Motor neuron (in vitro differentiated cells): ENCODE measurements at regions not wholly inside any gene's neighbourhood (a gene's known extent, or its start where the extent isn't known, plus 50 kb on each side); places are given as distances from the start of the nearest gene placed in this dataset.
"Not testable (repeated sequence)": the region's sequence is repeated elsewhere in the genome, so short reads cannot be mapped to it uniquely, and the experiment has no call there.

ENCODE experiments used
- ATAC-seq, 8 experiments: fragments of 200-7000 bp; cut with Tn5 transposase; replicated peaks in 6 of 8; 2 replicates each; pipeline ENCODE4 v1.8.0; 2021; ENCODE audit warnings: mild to moderate bottlenecking in 8 of 8, moderate library complexity in 8 of 8
- H3K27ac ChIP-seq, 2 donors: fragments of 250-450 bp; sonication (Bioruptor Pico); 2 replicates each; pipeline ENCODE4 v1.9.0; 2021; ENCODE audit warnings: antibody characterized with exemption in 2 of 2, mild to moderate bottlenecking in 2 of 2, moderate library complexity in 1 of 2
- H3K4me1 ChIP-seq, 2 donors: fragments of 250-450 bp; sonication (Bioruptor Pico); replicated peaks in 1 of 2; 2 replicates each; pipeline ENCODE4 v1.6.1; 2021; ENCODE audit warnings: antibody characterized with exemption in 2 of 2, mild to moderate bottlenecking in 2 of 2, moderate library complexity in 1 of 2
- H3K4me3 ChIP-seq, 5 donors: fragments of 250-450 bp; sonication (Bioruptor Pico); 2 replicates each; pipeline ENCODE4 v1.9.0; 2021; ENCODE audit warnings: antibody characterized with exemption in 5 of 5, mild to moderate bottlenecking in 5 of 5, moderate library complexity in 4 of 5
- WGBS, 10 experiments: fragments of 450-650 bp; shearing (Covaris generic); methylation state at CpG; one replicate each; pipeline ENCODE4 v1.0.0; 2022; 5-methylcytosine and 5-hydroxymethylcytosine counted together
- in situ Hi-C, 9 experiments: fragments of 400-800 bp; cut with MboI; loops; one replicate each; pipeline ENCODE4 v1.15.0; 2021; ENCODE audit warnings: low sequenced_read_pairs in 9 of 9, low pct_unique_long_range_greater_than_20kb in 2 of 9; ENCODE audit not compliant: unreplicated experiment in 9 of 9

- H3K27ac ChIP-seq = no peak overlapping the region
- WGBS, 10 experiments = 42 to 80% (median 62%) methylated on average over 1 to 3 of the region's 3 CpGs; no CpG with 5 or more reads in 3 of the 10 experiments
- no peaks in the 10 kb centered on the region for H3K4me1 ChIP-seq
- ATAC-seq = peak in 3 of 8 experiments; percentile 2 to 61 (median 21)
- in situ Hi-C loops = no loop called here
- peak overlapping the region in 1 of 5 donors; percentile 29 for H3K4me3 ChIP-seq
Measured at GRCh38 chr22:46026899-46027210, 49.9 kb upstream of the WNT7B start.

GRCh38 chr22:46027211-46028105 lies 50.5 kb upstream of the WNT7B start:
- ATAC-seq = peak; percentile 67 to 86 (median 84)
- in situ Hi-C loops = no loop called here
- peak overlapping the region; percentile 13 to 29 (median 18) for H3K4me3 ChIP-seq
- H3K27ac ChIP-seq = no peak overlapping the region
- whole genome bisulfite sequencing, 10 experiments = 0 to 6% (median 0%) methylated on average over 3 to 6 of the region's 89 CpGs; no CpG with 5 or more reads in 7 of the 10 experiments
- no peaks in the 10 kb centered on the region for H3K4me1 ChIP-seq

- H3K4me3 ChIP-seq = no peak overlapping the region
- no peak for ATAC-seq
- H3K4me1 ChIP-seq = no peaks in the 10 kb centered on the region
- in situ Hi-C loops = no loop called here
- no peak overlapping the region for H3K27ac ChIP-seq
- 67 to 93% (median 80%) methylated on average over 1 to 6 of the region's 16 CpGs; no CpG with 5 or more reads in 3 of the 10 experiments for WGBS, 10 experiments
Measured at GRCh38 chr22:46028106-46028991, 51.4 kb upstream of the WNT7B start.

- 75 to 100% (median 90%) methylated on average over 1 to 5 of the region's 8 CpGs; no CpG with 5 or more reads in 2 of the 10 experiments for WGBS, 10 experiments
- no peak for ATAC-seq
- in situ Hi-C loops = no loop called here
Measured at GRCh38 chr22:46029036-46029435, 52.1 kb upstream of the WNT7B start.

GRCh38 chr22:46029574-46030200 lies 52.7 kb upstream of the WNT7B start:
- H3K27ac ChIP-seq = no peak overlapping the region
- no peak for ATAC-seq
- H3K4me3 ChIP-seq = no peak overlapping the region
- in situ Hi-C loops = no loop called here
- no peaks in the 10 kb centered on the region for H3K4me1 ChIP-seq
- WGBS, 10 experiments = 33 to 100% (median 80%) methylated on average over 1 to 6 of the region's 6 CpGs; no CpG with 5 or more reads in 2 of the 10 experiments

More at GRCh38 chr22:46029036-46029435, 52.1 kb upstream of the WNT7B start:
- Histone ChIP-seq H3K27ac (no peak overlapping the region), H3K4me1 (no peaks in the 10 kb centered on the region), H3K4me3 (no peak overlapping the region)

GRCh38 chr22:46030231-46030880 lies 53.4 kb upstream of the WNT7B start:
- H3K4me3 ChIP-seq = no peak overlapping the region
- peaks cover 3 to 4% of the 10 kb centered on the region in 2 donors for H3K4me1 ChIP-seq
- in situ Hi-C loops = no loop called here
- no peak overlapping the region for H3K27ac ChIP-seq
- WGBS, 10 experiments = 55 to 83% (median 67%) methylated on average over 3 to 5 of the region's 11 CpGs; no CpG with 5 or more reads in 6 of the 10 experiments
- ATAC-seq = no peak

- no peak for ATAC-seq
- no peak overlapping the region for H3K4me3 ChIP-seq
- 60 to 100% (median 90%) methylated on average over 1 to 9 of the region's 13 CpGs; no CpG with 5 or more reads in 4 of the 10 experiments for WGBS, 10 experiments
- no peak overlapping the region for H3K27ac ChIP-seq
- H3K4me1 ChIP-seq = peaks cover 3 to 4% of the 10 kb centered on the region in 2 donors
- in situ Hi-C loops = no loop called here
Measured at GRCh38 chr22:46031066-46031465, 54.1 kb upstream of the WNT7B start.

GRCh38 chr22:46031557-46031956 lies 54.6 kb upstream of the WNT7B start:
- whole genome bisulfite sequencing, 10 experiments = 75% methylated on average over 1 of the region's 2 CpGs; no CpG with 5 or more reads in 9 of the 10 experiments
- Histone ChIP-seq H3K4me1 (peaks cover 5% of the 10 kb centered on the region in 2 donors), H3K27ac (no peak overlapping the region), H3K4me3 (no peak overlapping the region)
- ATAC-seq = no peak
- in situ Hi-C loops = no loop called here

GRCh38 chr22:46031965-46032851 lies 55.2 kb upstream of the WNT7B start:
- no peak overlapping the region for H3K4me3 ChIP-seq
- H3K27ac ChIP-seq = no peak overlapping the region
- 0 to 78% (median 40%) methylated on average over 1 to 4 of the region's 13 CpGs; no CpG with 5 or more reads in 5 of the 10 experiments for WGBS, 10 experiments
- no peak for ATAC-seq
- H3K4me1 ChIP-seq = peaks cover 7 to 8% of the 10 kb centered on the region in 2 donors
- in situ Hi-C loops = no loop called here

- peaks cover 7 to 8% of the 10 kb centered on the region in 2 donors for H3K4me1 ChIP-seq
- 73 to 98% (median 87%) methylated on average over 6 to 10 of the region's 11 CpGs; no CpG with 5 or more reads in 1 of the 10 experiments for WGBS, 10 experiments
- in situ Hi-C loops = no loop called here
- H3K4me3 ChIP-seq = no peak overlapping the region
- H3K27ac ChIP-seq = no peak overlapping the region
- peak in 1 of 8 experiments; percentile 2 for ATAC-seq
Measured at GRCh38 chr22:46033256-46034200, 56.6 kb upstream of the WNT7B start.

- H3K4me3 ChIP-seq, in situ Hi-C loops, H3K27ac ChIP-seq, H3K4me1 ChIP-seq, ATAC-seq: not testable (repeated sequence)
- WGBS, 10 experiments = 39 to 100% (median 73%) methylated on average over 1 to 5 of the region's 5 CpGs; no CpG with 5 or more reads in 1 of the 10 experiments
Measured at GRCh38 chr22:46034480-46034879, 57.5 kb upstream of the WNT7B start.
